Liver (tissue), 7 donors: ENCODE measurements at regions not wholly inside any gene's neighbourhood (a gene's known extent, or its start where the extent isn't known, plus 50 kb on each side); places are given as distances from the start of the nearest gene placed in this dataset.
A peak's percentile ranks its signal among the peaks of the same experiment; 100 is the strongest.

ENCODE experiments used
- DNase-seq: peaks from one replicate; pipeline ENCODE4 v3.0.0-alpha.2; 2017; ENCODE audit warnings: low spot score
- H3K27ac ChIP-seq, 2 donors: one replicate each; pipeline ENCODE4 v1.7.0; 2013; ENCODE audit warnings: inconsistent platforms in 2 of 2, low read length in 2 of 2, control low read depth in 1 of 2, low read depth in 1 of 2, mild to moderate bottlenecking in 1 of 2
- H3K27me3 ChIP-seq, 4 donors: one replicate each; pipeline versions ENCODE4 v1.6.1 to v1.7.0; 2013; ENCODE audit warnings: low read length in 3 of 4, inconsistent platforms in 1 of 4, mild to moderate bottlenecking in 1 of 4, moderate library complexity in 1 of 4; ENCODE audit not compliant: control insufficient read depth in 4 of 4, insufficient read depth in 4 of 4
- H3K36me3 ChIP-seq, 4 donors: one replicate each; pipeline versions ENCODE4 v1.6.1 to v1.7.0; 2013; ENCODE audit warnings: low read length in 3 of 4, mild to moderate bottlenecking in 3 of 4, low read depth in 1 of 4, moderate library complexity in 1 of 4; ENCODE audit not compliant: control insufficient read depth in 4 of 4, insufficient read depth in 3 of 4
- H3K4me1 ChIP-seq, 4 donors: one replicate each; pipeline versions ENCODE4 v1.6.1 to v1.7.0; 2013; ENCODE audit warnings: low read length in 3 of 4, mild to moderate bottlenecking in 3 of 4, moderate library complexity in 1 of 4; ENCODE audit not compliant: control insufficient read depth in 4 of 4, insufficient read depth in 4 of 4
- H3K4me3 ChIP-seq, 3 donors: one replicate each; pipeline versions ENCODE4 v1.6.1 to v1.7.0; 2013; ENCODE audit warnings: low read length in 3 of 3, control low read depth in 1 of 3, low read depth in 1 of 3, mild to moderate bottlenecking in 1 of 3
- H3K9ac ChIP-seq, 2 donors: one replicate each; pipeline ENCODE4 v1.7.0; 2013; ENCODE audit warnings: low read length in 2 of 2, mild to moderate bottlenecking in 2 of 2, moderate library complexity in 2 of 2, control low read depth in 1 of 2, low read depth in 1 of 2
- H3K9me3 ChIP-seq, 4 donors: one replicate each; pipeline versions ENCODE4 v1.6.1 to v1.7.0; 2013; ENCODE audit warnings: low read length in 3 of 4; ENCODE audit not compliant: control insufficient read depth in 4 of 4
- EGR1 ChIP-seq, 2 donors: IDR thresholded peaks; 2 replicates each; pipeline ENCODE4 v1.6.1; 2016 to 2018; ENCODE audit warnings: antibody characterized with exemption in 2 of 2, low read depth in 2 of 2
- FOXA1 ChIP-seq: IDR thresholded peaks from 2 replicates; pipeline ENCODE4 v1.6.1; 2016; ENCODE audit warnings: antibody characterized with exemption
- FOXA2 ChIP-seq: IDR thresholded peaks from 2 replicates; pipeline ENCODE4 v1.6.1; 2016; ENCODE audit warnings: antibody characterized with exemption
- HNF4G ChIP-seq: IDR thresholded peaks from 2 replicates; pipeline ENCODE4 v1.6.1; 2016; ENCODE audit warnings: antibody characterized with exemption
- JUND ChIP-seq, 2 donors: IDR thresholded peaks; 2 replicates each; pipeline ENCODE4 v1.6.1; 2016; ENCODE audit warnings: antibody characterized with exemption in 2 of 2
- MAX ChIP-seq: IDR thresholded peaks from 2 replicates; pipeline ENCODE4 v1.6.1; 2016; ENCODE audit warnings: antibody characterized with exemption
- NR2F2 ChIP-seq: IDR thresholded peaks from 2 replicates; pipeline ENCODE4 v1.6.1; 2016; ENCODE audit warnings: antibody characterized with exemption
- RAD21 ChIP-seq, 2 donors: IDR thresholded peaks; 2 replicates each; pipeline ENCODE4 v1.6.1; 2016; ENCODE audit warnings: antibody characterized with exemption in 2 of 2, mild to moderate bottlenecking in 2 of 2
- RXRA ChIP-seq, 2 donors: IDR thresholded peaks; 2 replicates each; pipeline ENCODE4 v1.6.1; 2017 to 2018; ENCODE audit warnings: antibody characterized with exemption in 2 of 2, mild to moderate bottlenecking in 1 of 2
- SP1 ChIP-seq: IDR thresholded peaks from 2 replicates; pipeline ENCODE4 v1.6.1; 2018; ENCODE audit warnings: antibody characterized with exemption, mild to moderate bottlenecking
- YY1 ChIP-seq: IDR thresholded peaks from 2 replicates; pipeline ENCODE4 v1.6.1; 2016; ENCODE audit warnings: antibody characterized with exemption, mild to moderate bottlenecking
- ZBTB33 ChIP-seq: IDR thresholded peaks from 2 replicates; pipeline ENCODE4 v1.6.1; 2016; ENCODE audit warnings: antibody characterized with exemption
- WGBS: extraction: QIAGEN DNeasy Blood & Tissue Kit; methylation state at CpG from one replicate; pipeline ENCODE4 v1.1.7; 2013; 5-methylcytosine and 5-hydroxymethylcytosine counted together
- TF ChIP-seq, protein P1 (sequence below): IDR thresholded peaks from 2 replicates; pipeline ENCODE4 v1.6.1; 2016; ENCODE audit warnings: antibody characterized with exemption
- TF ChIP-seq, protein P2 (sequence below): IDR thresholded peaks from 2 replicates; pipeline ENCODE4 v1.6.1; 2016; ENCODE audit warnings: antibody characterized with exemption, mild to moderate bottlenecking
- donor health status: healthy.
- donor health status: healthy.
- donor health status: healthy.
- donor health status: healthy.

DNA sequence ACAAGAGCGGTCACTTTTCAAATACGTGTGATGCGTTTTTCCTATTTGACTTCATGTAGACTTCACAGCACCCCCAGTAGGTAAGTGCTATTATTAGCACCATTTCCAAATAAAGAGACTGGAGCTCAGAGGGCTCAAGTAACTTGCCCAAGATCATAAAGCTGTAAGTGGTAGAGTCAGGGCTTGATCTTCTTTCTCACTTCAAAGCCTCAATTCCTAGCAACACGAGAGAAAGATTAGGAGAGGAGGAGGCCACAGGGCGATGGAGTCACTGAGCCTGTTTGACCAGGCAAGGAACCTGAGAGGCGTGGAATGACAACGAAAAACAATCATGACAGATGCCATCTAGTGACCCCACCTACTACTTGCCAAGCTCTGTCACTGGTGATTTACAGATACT is 181.0 kb downstream of the FOXD2 start:
- 84% methylated on average over 7 of the region's 7 CpGs for WGBS
- Histone ChIP-seq H3K27ac (no peak overlapping the region), H3K27me3 (no peaks in the 10 kb centered on the region), H3K36me3 (no peaks in the 10 kb centered on the region), H3K9ac (no peak overlapping the region), H3K4me1 (no peaks in the 10 kb centered on the region), H3K4me3 (no peak overlapping the region), H3K9me3 (no peaks in the 10 kb centered on the region)
- no peak for DNase-seq
- TF ChIP-seq, protein P1, sequence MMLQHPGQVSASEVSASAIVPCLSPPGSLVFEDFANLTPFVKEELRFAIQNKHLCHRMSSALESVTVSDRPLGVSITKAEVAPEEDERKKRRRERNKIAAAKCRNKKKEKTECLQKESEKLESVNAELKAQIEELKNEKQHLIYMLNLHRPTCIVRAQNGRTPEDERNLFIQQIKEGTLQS = no peak
- TF ChIP-seq EGR1 (IDR thresholded peaks at IDR 0.05; ENCODE audit: low read depth in 2 of 2) (no peak), JUND (IDR thresholded peaks at IDR 0.05) (no peak), MAX (no peak), RXRA (IDR thresholded peaks at IDR 0.05) (no peak), SP1 (no peak), NR2F2 (no peak)

DNA sequence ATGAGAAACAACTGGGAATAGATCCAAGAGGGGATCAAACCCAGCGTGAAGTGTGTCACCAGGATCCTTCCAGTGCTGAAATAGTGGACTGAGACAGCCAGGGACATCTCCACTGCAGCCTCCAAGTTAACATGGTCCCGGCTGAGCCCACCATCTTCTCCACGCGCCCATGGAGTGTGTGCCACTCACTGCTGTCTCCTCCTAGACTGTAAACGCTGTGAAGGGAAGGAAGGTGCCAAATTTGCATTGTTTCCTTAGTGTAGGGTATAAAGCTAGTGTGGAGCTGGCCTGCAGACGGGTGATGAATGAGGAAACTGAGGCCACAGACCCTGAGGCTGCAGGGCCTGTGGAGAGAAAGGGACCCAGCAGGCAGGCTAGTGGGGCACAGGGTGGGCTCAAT is 183.6 kb downstream of the FOXD2 start:
- DNase-seq = peak; percentile 24
- Histone ChIP-seq H3K4me1 (no peaks in the 10 kb centered on the region), H3K9me3 (no peaks in the 10 kb centered on the region), H3K4me3 (no peak overlapping the region), H3K27ac (no peak overlapping the region), H3K9ac (no peak overlapping the region), H3K27me3 (no peaks in the 10 kb centered on the region), H3K36me3 (no peaks in the 10 kb centered on the region)
- TF ChIP-seq ZBTB33 = no peak
- TF ChIP-seq FOXA2 = no peak
- no peak for TF ChIP-seq NR2F2
- no peak for TF ChIP-seq MAX
- no peak for TF ChIP-seq HNF4G
- TF ChIP-seq, protein P1 = no peak
- TF ChIP-seq SP1 = no peak
- no peak for TF ChIP-seq RAD21 (IDR thresholded peaks at IDR 0.05)
- 90% methylated on average over 6 of the region's 6 CpGs for WGBS

GRCh38 chr1:47621977-47622376 is 184.1 kb downstream of the FOXD2 start:
- TF ChIP-seq, protein P2, sequence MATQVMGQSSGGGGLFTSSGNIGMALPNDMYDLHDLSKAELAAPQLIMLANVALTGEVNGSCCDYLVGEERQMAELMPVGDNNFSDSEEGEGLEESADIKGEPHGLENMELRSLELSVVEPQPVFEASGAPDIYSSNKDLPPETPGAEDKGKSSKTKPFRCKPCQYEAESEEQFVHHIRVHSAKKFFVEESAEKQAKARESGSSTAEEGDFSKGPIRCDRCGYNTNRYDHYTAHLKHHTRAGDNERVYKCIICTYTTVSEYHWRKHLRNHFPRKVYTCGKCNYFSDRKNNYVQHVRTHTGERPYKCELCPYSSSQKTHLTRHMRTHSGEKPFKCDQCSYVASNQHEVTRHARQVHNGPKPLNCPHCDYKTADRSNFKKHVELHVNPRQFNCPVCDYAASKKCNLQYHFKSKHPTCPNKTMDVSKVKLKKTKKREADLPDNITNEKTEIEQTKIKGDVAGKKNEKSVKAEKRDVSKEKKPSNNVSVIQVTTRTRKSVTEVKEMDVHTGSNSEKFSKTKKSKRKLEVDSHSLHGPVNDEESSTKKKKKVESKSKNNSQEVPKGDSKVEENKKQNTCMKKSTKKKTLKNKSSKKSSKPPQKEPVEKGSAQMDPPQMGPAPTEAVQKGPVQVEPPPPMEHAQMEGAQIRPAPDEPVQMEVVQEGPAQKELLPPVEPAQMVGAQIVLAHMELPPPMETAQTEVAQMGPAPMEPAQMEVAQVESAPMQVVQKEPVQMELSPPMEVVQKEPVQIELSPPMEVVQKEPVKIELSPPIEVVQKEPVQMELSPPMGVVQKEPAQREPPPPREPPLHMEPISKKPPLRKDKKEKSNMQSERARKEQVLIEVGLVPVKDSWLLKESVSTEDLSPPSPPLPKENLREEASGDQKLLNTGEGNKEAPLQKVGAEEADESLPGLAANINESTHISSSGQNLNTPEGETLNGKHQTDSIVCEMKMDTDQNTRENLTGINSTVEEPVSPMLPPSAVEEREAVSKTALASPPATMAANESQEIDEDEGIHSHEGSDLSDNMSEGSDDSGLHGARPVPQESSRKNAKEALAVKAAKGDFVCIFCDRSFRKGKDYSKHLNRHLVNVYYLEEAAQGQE = no peak
- TF ChIP-seq NR2F2 (peak; percentile 89), YY1 (no peak), FOXA2 (no peak), RAD21 (IDR thresholded peaks at IDR 0.05) (no peak), RXRA (IDR thresholded peaks at IDR 0.05) (peak in 1 of 2 donors; percentile 7), HNF4G (no peak), FOXA1 (no peak), EGR1 (IDR thresholded peaks at IDR 0.05; ENCODE audit: low read depth in 2 of 2) (no peak)
- H3K36me3 ChIP-seq = no peaks in the 10 kb centered on the region
- 59% methylated on average over 3 of the region's 3 CpGs for WGBS
- no peak overlapping the region for H3K27ac ChIP-seq
- H3K9ac ChIP-seq = no peak overlapping the region
- no peak overlapping the region for H3K4me3 ChIP-seq
- H3K27me3 ChIP-seq = no peaks in the 10 kb centered on the region
- H3K9me3 ChIP-seq = no peaks in the 10 kb centered on the region
- H3K4me1 ChIP-seq = no peaks in the 10 kb centered on the region
- DNase-seq = peak; percentile 16
